ENCODE measurements at regions not wholly inside any gene's neighbourhood (a gene's known extent, or its start where the extent isn't known, plus 50 kb on each side); places are given as distances from the start of the nearest gene placed in this dataset.
"Not testable (repeated sequence)": the region's sequence is repeated elsewhere in the genome, so short reads cannot be mapped to it uniquely, and the experiment has no call there.

DNA sequence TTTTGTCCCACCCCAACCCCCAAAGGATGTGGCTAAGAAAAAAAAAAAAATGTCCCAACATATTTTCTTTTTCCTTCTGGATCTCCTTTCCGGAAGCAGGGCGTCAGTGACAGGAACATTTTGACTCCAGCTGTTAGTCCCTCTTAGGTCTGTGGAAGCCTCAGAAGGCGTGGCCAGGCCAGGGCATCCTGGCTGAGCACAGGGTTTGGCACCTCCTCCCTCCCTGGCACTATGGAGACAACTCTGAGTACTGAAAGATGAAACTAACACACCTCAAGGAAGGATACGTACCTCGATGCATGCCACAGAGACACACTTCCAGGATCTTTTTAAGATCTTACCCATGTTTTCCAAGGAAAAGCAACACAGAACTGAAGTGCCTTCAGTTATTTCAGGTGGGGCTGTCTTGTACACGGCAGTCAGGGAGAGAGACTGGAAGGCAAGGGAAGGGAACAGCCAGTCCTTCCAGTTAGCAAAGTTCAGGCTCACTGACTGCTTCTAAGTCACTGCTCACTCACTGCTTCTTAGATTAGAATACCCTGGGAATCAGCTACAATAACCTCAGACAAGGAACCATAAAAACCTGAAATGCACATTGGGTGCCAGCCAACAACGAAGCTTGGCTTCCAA is 406.9 kb upstream of the NPAP1 start:
- TF ChIP-seq, protein P1, sequence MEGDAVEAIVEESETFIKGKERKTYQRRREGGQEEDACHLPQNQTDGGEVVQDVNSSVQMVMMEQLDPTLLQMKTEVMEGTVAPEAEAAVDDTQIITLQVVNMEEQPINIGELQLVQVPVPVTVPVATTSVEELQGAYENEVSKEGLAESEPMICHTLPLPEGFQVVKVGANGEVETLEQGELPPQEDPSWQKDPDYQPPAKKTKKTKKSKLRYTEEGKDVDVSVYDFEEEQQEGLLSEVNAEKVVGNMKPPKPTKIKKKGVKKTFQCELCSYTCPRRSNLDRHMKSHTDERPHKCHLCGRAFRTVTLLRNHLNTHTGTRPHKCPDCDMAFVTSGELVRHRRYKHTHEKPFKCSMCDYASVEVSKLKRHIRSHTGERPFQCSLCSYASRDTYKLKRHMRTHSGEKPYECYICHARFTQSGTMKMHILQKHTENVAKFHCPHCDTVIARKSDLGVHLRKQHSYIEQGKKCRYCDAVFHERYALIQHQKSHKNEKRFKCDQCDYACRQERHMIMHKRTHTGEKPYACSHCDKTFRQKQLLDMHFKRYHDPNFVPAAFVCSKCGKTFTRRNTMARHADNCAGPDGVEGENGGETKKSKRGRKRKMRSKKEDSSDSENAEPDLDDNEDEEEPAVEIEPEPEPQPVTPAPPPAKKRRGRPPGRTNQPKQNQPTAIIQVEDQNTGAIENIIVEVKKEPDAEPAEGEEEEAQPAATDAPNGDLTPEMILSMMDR (conservative IDR thresholded peaks at IDR 0.05; ENCODE audit: low read depth, low read length): not testable (repeated sequence)
- not testable (repeated sequence) for TF ChIP-seq EZH2 (IDR thresholded peaks at IDR 0.05; ENCODE audit: low read length, unreplicated experiment); EZH2phosphoT487 (IDR thresholded peaks at IDR 0.05; ENCODE audit: borderline replicate concordance, low read length)
